ENCODE measurements at regions not wholly inside any gene's neighbourhood (a gene's known extent, or its start where the extent isn't known, plus 50 kb on each side); places are given as distances from the start of the nearest gene placed in this dataset.

GRCh38 chr17:53319947-53320346 lies 502.8 kb upstream of the KIF2B start:
- TF ChIP-seq CTCF (IDR thresholded peaks at IDR 0.05) (no peak), POLR2AphosphoS5 (IDR thresholded peaks at IDR 0.05; ENCODE audit: low read depth, low read length) (no peak)

All from Panc1 (cell line).